ENCODE measurements at regions not wholly inside any gene's neighbourhood (a gene's known extent, or its start where the extent isn't known, plus 50 kb on each side); places are given as distances from the start of the nearest gene placed in this dataset.

GRCh38 chr2:41892476-41892875 is 155.3 kb upstream of the PKDCC start:
- H3K4me3 Mint-ChIP-seq = no peak overlapping the region
- DNase-seq = no peak
- H3K27me3 Mint-ChIP-seq = peaks cover 0 to 6% of the 10 kb centered on the region in 2 donors
- peaks cover 38 to 46% of the 10 kb centered on the region in 2 donors for H3K4me1 Mint-ChIP-seq (ENCODE audit: low read depth in 2 of 2)
- H3K36me3 Mint-ChIP-seq (ENCODE audit: insufficient read depth) = no peaks in the 10 kb centered on the region
- no peaks in the 10 kb centered on the region for H3K9me3 Mint-ChIP-seq
- peak overlapping the region in 1 of 2 donors; percentile 63 for H3K27ac Mint-ChIP-seq
- no peak for ATAC-seq (replicated peaks)

- Mint-ChIP-seq H3K27ac (peak overlapping the region; percentile 26 to 87), H3K9me3 (no peaks in the 10 kb centered on the region), H3K4me1 (ENCODE audit: low read depth in 2 of 2) (peaks cover 53% of the 10 kb centered on the region in 2 donors), H3K4me3 (no peak overlapping the region), H3K27me3 (no peaks in the 10 kb centered on the region), H3K36me3 (ENCODE audit: insufficient read depth) (peaks cover 4% of the 10 kb centered on the region)
- ATAC-seq (replicated peaks) = no peak
- no peak for DNase-seq
Measured at GRCh38 chr2:41894563-41895333, 153.1 kb upstream of the PKDCC start.

- peak overlapping the region; percentile 26 to 87 for H3K27ac Mint-ChIP-seq
- H3K27me3 Mint-ChIP-seq = no peaks in the 10 kb centered on the region
- no peaks in the 10 kb centered on the region for H3K9me3 Mint-ChIP-seq
- peak overlapping the region; percentile 49 to 56 for H3K4me3 Mint-ChIP-seq
- no peak for DNase-seq
- peaks cover 4% of the 10 kb centered on the region for H3K36me3 Mint-ChIP-seq (ENCODE audit: insufficient read depth)
- H3K4me1 Mint-ChIP-seq (ENCODE audit: low read depth in 2 of 2) = peaks cover 53% of the 10 kb centered on the region in 2 donors
- ATAC-seq (replicated peaks) = no peak
Measured at GRCh38 chr2:41895334-41895664, 152.5 kb upstream of the PKDCC start.

GRCh38 chr2:41896186-41896846 is 151.5 kb upstream of the PKDCC start:
- H3K4me3 Mint-ChIP-seq = peak overlapping the region; percentile 49 to 56
- peak overlapping the region; percentile 23 to 87 for H3K27ac Mint-ChIP-seq
- peaks cover 4% of the 10 kb centered on the region for H3K36me3 Mint-ChIP-seq (ENCODE audit: insufficient read depth)
- H3K9me3 Mint-ChIP-seq = no peaks in the 10 kb centered on the region
- peaks cover 0 to under 1% of the 10 kb centered on the region in 2 donors for H3K27me3 Mint-ChIP-seq
- H3K4me1 Mint-ChIP-seq (ENCODE audit: low read depth in 2 of 2) = peaks cover 46 to 53% of the 10 kb centered on the region in 2 donors
- DNase-seq = peak; percentile 53 to 58 (median 56)
- peak; percentile 96 for ATAC-seq (replicated peaks)

GRCh38 chr2:41899189-41899588 is 148.6 kb upstream of the PKDCC start:
- Mint-ChIP-seq H3K27ac (no peak overlapping the region), H3K9me3 (no peaks in the 10 kb centered on the region), H3K4me1 (ENCODE audit: low read depth in 2 of 2) (peaks cover 37 to 46% of the 10 kb centered on the region in 2 donors), H3K36me3 (ENCODE audit: insufficient read depth) (peaks cover 4% of the 10 kb centered on the region), H3K27me3 (peaks cover 0 to 19% of the 10 kb centered on the region in 2 donors), H3K4me3 (no peak overlapping the region)
- ATAC-seq (replicated peaks) (no peak), DNase-seq (no peak)

GRCh38 chr2:41900101-41900577 is 147.7 kb upstream of the PKDCC start:
- Mint-ChIP-seq H3K27ac (no peak overlapping the region), H3K4me1 (ENCODE audit: low read depth in 2 of 2) (peaks cover 29 to 38% of the 10 kb centered on the region in 2 donors), H3K27me3 (peaks cover 1 to 21% of the 10 kb centered on the region in 2 donors), H3K9me3 (no peaks in the 10 kb centered on the region), H3K4me3 (no peak overlapping the region), H3K36me3 (ENCODE audit: insufficient read depth) (peaks cover 4% of the 10 kb centered on the region)
- no peak for DNase-seq
- ATAC-seq (replicated peaks) = no peak

- Mint-ChIP-seq H3K27me3 (peaks cover 20 to 41% of the 10 kb centered on the region in 2 donors), H3K36me3 (ENCODE audit: insufficient read depth) (peaks cover 4% of the 10 kb centered on the region), H3K4me1 (ENCODE audit: low read depth in 2 of 2) (peaks cover 5 to 10% of the 10 kb centered on the region in 2 donors), H3K27ac (no peak overlapping the region), H3K4me3 (no peak overlapping the region), H3K9me3 (no peaks in the 10 kb centered on the region)
- no peak for DNase-seq
- ATAC-seq (replicated peaks) = no peak
Measured at GRCh38 chr2:41902897-41903296, 144.9 kb upstream of the PKDCC start.

- ATAC-seq (replicated peaks) (no peak), DNase-seq (no peak)
- no peaks in the 10 kb centered on the region for H3K9me3 Mint-ChIP-seq
Measured at GRCh38 chr2:41903474-41904135, 144.2 kb upstream of the PKDCC start.

GRCh38 chr2:41904459-41904858 is 143.4 kb upstream of the PKDCC start:
- peaks cover 20 to 44% of the 10 kb centered on the region in 2 donors for H3K27me3 Mint-ChIP-seq
- H3K36me3 Mint-ChIP-seq (ENCODE audit: insufficient read depth) = no peaks in the 10 kb centered on the region
- ATAC-seq (replicated peaks) = no peak
- DNase-seq = no peak
- no peak overlapping the region for H3K4me3 Mint-ChIP-seq
- H3K9me3 Mint-ChIP-seq = no peaks in the 10 kb centered on the region
- H3K27ac Mint-ChIP-seq = no peak overlapping the region
- peaks cover 6 to 9% of the 10 kb centered on the region in 2 donors for H3K4me1 Mint-ChIP-seq (ENCODE audit: low read depth in 2 of 2)

More at GRCh38 chr2:41903474-41904135, 144.2 kb upstream of the PKDCC start:
- Mint-ChIP-seq H3K4me3 (no peak overlapping the region), H3K27me3 (peaks cover 20 to 44% of the 10 kb centered on the region in 2 donors), H3K4me1 (ENCODE audit: low read depth in 2 of 2) (peaks cover 9 to 12% of the 10 kb centered on the region in 2 donors), H3K27ac (no peak overlapping the region), H3K36me3 (ENCODE audit: insufficient read depth) (no peaks in the 10 kb centered on the region)

GRCh38 chr2:41905597-41906337 is 142.1 kb upstream of the PKDCC start:
- ATAC-seq (replicated peaks) (no peak), DNase-seq (no peak)
- H3K27me3 Mint-ChIP-seq = peaks cover 20 to 44% of the 10 kb centered on the region in 2 donors
- H3K27ac Mint-ChIP-seq = no peak overlapping the region
- no peaks in the 10 kb centered on the region for H3K9me3 Mint-ChIP-seq
- H3K4me3 Mint-ChIP-seq = no peak overlapping the region
- peaks cover 10 to 13% of the 10 kb centered on the region in 2 donors for H3K4me1 Mint-ChIP-seq (ENCODE audit: low read depth in 2 of 2)
- H3K36me3 Mint-ChIP-seq (ENCODE audit: insufficient read depth) = no peaks in the 10 kb centered on the region

- ATAC-seq (replicated peaks) (no peak), DNase-seq (no peak)
- H3K36me3 Mint-ChIP-seq (ENCODE audit: insufficient read depth) = no peaks in the 10 kb centered on the region
- no peak overlapping the region for H3K27ac Mint-ChIP-seq
- H3K27me3 Mint-ChIP-seq = peaks cover 20 to 44% of the 10 kb centered on the region in 2 donors
- no peaks in the 10 kb centered on the region for H3K9me3 Mint-ChIP-seq
- H3K4me1 Mint-ChIP-seq (ENCODE audit: low read depth in 2 of 2) = peaks cover 10 to 13% of the 10 kb centered on the region in 2 donors
- H3K4me3 Mint-ChIP-seq = no peak overlapping the region
Measured at GRCh38 chr2:41906338-41906725, 141.5 kb upstream of the PKDCC start.

- no peak overlapping the region for H3K4me3 Mint-ChIP-seq
- H3K4me1 Mint-ChIP-seq (ENCODE audit: low read depth in 2 of 2) = peaks cover 13 to 14% of the 10 kb centered on the region in 2 donors
- H3K27me3 Mint-ChIP-seq = peaks cover 20 to 38% of the 10 kb centered on the region in 2 donors
- H3K27ac Mint-ChIP-seq = no peak overlapping the region
- DNase-seq = no peak
- no peaks in the 10 kb centered on the region for H3K36me3 Mint-ChIP-seq (ENCODE audit: insufficient read depth)
- no peak for ATAC-seq (replicated peaks)
- H3K9me3 Mint-ChIP-seq = no peaks in the 10 kb centered on the region
Measured at GRCh38 chr2:41907141-41907540, 140.7 kb upstream of the PKDCC start.

- Mint-ChIP-seq H3K4me1 (ENCODE audit: low read depth in 2 of 2) (peaks cover 13 to 14% of the 10 kb centered on the region in 2 donors), H3K36me3 (ENCODE audit: insufficient read depth) (no peaks in the 10 kb centered on the region), H3K4me3 (no peak overlapping the region), H3K27me3 (peaks cover 20 to 43% of the 10 kb centered on the region in 2 donors), H3K27ac (no peak overlapping the region), H3K9me3 (no peaks in the 10 kb centered on the region)
- ATAC-seq (replicated peaks) = no peak
- no peak for DNase-seq
Measured at GRCh38 chr2:41907771-41908207, 140.0 kb upstream of the PKDCC start.

All from effector memory CD8-positive, alpha-beta T cell (primary cell).